HCT116 (cell line): ENCODE measurements at regions not wholly inside any gene's neighbourhood (a gene's known extent, or its start where the extent isn't known, plus 50 kb on each side); places are given as distances from the start of the nearest gene placed in this dataset.

Source experiments
- ATAC-seq: fragments of 200-7000 bp; cut with Tn5 transposase; 2 replicates; pipeline ENCODE4 v1.9.1; 2020; ENCODE audit warnings: mild to moderate bottlenecking, moderate library complexity
- BruUV-seq: library from RNA; stranded (reverse); fragments of 400-500 nt; replicated peaks from 2 replicates; lab custom pipeline; 2021; lab: Mats Ljungman, UMichigan
- CTCF ChIA-PET: fragments of 300-600 bp; sonication (Branson Sonifier 250); formaldehyde crosslinking; loops from one replicate; lab custom pipeline; 2021; ENCODE audit warnings: antibody characterized with exemption; lab: Charles Lee
- POLR2A ChIA-PET: fragments of 300-600, 350-600 bp; sonication (Branson Sonifier 250); formaldehyde crosslinking; loops from one replicate; lab custom pipeline; 2021; ENCODE audit warnings: antibody characterized with exemption; lab: Charles Lee
- RAD21 ChIA-PET, 2 experiments: fragments of 300-600 bp; sonication (Branson Sonifier 250); formaldehyde crosslinking; loops; one replicate each; lab custom pipeline; 2023; ENCODE audit warnings: low total read pairs in 2 of 2; ENCODE audit not compliant: uncharacterized antibody in 2 of 2, unreplicated experiment in 2 of 2, low non-redundant PET in 1 of 2; lab: Charles Lee
- DNase-seq: peaks from one replicate; pipeline ENCODE4 v3.0.0-alpha.2; 2010; ENCODE audit warnings: low read depth, low spot score
- H2AFZ ChIP-seq: fragments of 200-600 bp; shearing (Covaris generic), sonication (generic); 2 replicates; pipeline ENCODE4 v1.6.1; 2017; ENCODE audit warnings: low read depth, mixed run types, mixed read lengths, antibody characterized with exemption, low read length; ENCODE audit not compliant: poor library complexity, severe bottlenecking
- H3K27ac ChIP-seq: 2 replicates; pipeline ENCODE4 v1.5.1; 2012; ENCODE audit warnings: low read depth, low read length
- H3K27me3 ChIP-seq: fragments of 200-600 bp; sonication (generic); 2 replicates; pipeline ENCODE4 v1.6.1; 2016; ENCODE audit warnings: mixed run types, low read length, mixed read lengths; ENCODE audit not compliant: insufficient read depth
- H3K36me3 ChIP-seq, 2 experiments: fragments of 200-500 bp in 1 of 2; fragments of 200-600 bp in 1 of 2; sonication (Bioruptor generic) in 1 of 2; sonication (generic) in 1 of 2; 2 replicates each; pipeline versions ENCODE4 v1.5.1 to v1.6.1; 2014 to 2016; ENCODE audit warnings: low read length in 2 of 2, inconsistent platforms in 1 of 2, mixed read lengths in 1 of 2, mixed run types in 1 of 2; ENCODE audit not compliant: insufficient read depth in 2 of 2, control insufficient read depth in 1 of 2
- H3K4me1 ChIP-seq, 2 experiments: fragments of 200-600 bp in 1 of 2; sonication (generic) in 1 of 2; 2 replicates each; pipeline versions ENCODE4 v1.5.1 to v1.6.1; 2012 to 2017; ENCODE audit warnings: low read length in 2 of 2, inconsistent platforms in 1 of 2, mild to moderate bottlenecking in 1 of 2, mixed read lengths in 1 of 2, mixed run types in 1 of 2, moderate library complexity in 1 of 2; ENCODE audit not compliant: insufficient read depth in 2 of 2, control insufficient read depth in 1 of 2
- H3K4me2 ChIP-seq: fragments of 200-600 bp; sonication (generic); 2 replicates; pipeline ENCODE4 v1.6.1; 2017; ENCODE audit warnings: mixed run types, low read length, mixed read lengths
- H3K4me3 ChIP-seq, 2 experiments: fragments of 200-600 bp in 1 of 2; sonication (generic) in 1 of 2; replicated peaks in 1 of 2; 2 replicates each; pipeline ENCODE4 v1.5.1; 2011 to 2016; ENCODE audit warnings: low read length in 2 of 2, control low read depth in 1 of 2, low read depth in 1 of 2, mild to moderate bottlenecking in 1 of 2, mixed read lengths in 1 of 2, mixed run types in 1 of 2
- H3K79me2 ChIP-seq: fragments of 200-600 bp; sonication (generic); 2 replicates; pipeline ENCODE4 v1.6.1; 2017; ENCODE audit warnings: mild to moderate bottlenecking, mixed run types, low read length, moderate library complexity, mixed read lengths; ENCODE audit not compliant: insufficient read depth
- H3K9ac ChIP-seq: fragments of 200-600 bp; sonication (generic); 2 replicates; pipeline ENCODE4 v1.6.1; 2016; ENCODE audit warnings: low read length, mixed read lengths
- H3K9me2 ChIP-seq: fragments of 200-600 bp; sonication (generic), shearing (Covaris generic); 2 replicates; pipeline ENCODE4 v1.6.1; 2017; ENCODE audit warnings: mixed run types, mild to moderate bottlenecking, moderate library complexity; ENCODE audit not compliant: insufficient read depth
- H3K9me3 ChIP-seq, 2 experiments: fragments of 200-500 bp in 1 of 2; fragments of 200-600 bp in 1 of 2; sonication (Bioruptor generic) in 1 of 2; sonication (generic) in 1 of 2; 2 replicates each; pipeline ENCODE4 v1.6.1; 2014 to 2017; ENCODE audit warnings: low read length in 2 of 2, mixed read lengths in 2 of 2, inconsistent platforms in 1 of 2, low read depth in 1 of 2, mild to moderate bottlenecking in 1 of 2, mixed run types in 1 of 2, moderate library complexity in 1 of 2; ENCODE audit not compliant: control insufficient read depth in 1 of 2, insufficient read depth in 1 of 2
- H4K20me1 ChIP-seq: fragments of 200-600 bp; sonication (generic), shearing (Covaris generic); 2 replicates; pipeline ENCODE4 v1.6.1; 2017; ENCODE audit warnings: mixed run types, mild to moderate bottlenecking, moderate library complexity; ENCODE audit not compliant: insufficient read depth
- CEBPB ChIP-seq: IDR thresholded peaks from 2 replicates; pipeline ENCODE4 v1.6.1; 2012; ENCODE audit warnings: low read depth
- EGR1 ChIP-seq: IDR thresholded peaks from 2 replicates; pipeline ENCODE4 v1.6.1; 2012; ENCODE audit warnings: low read depth
- ELF1 ChIP-seq: IDR thresholded peaks from 2 replicates; pipeline ENCODE4 v1.6.1; 2012; ENCODE audit warnings: low read depth, borderline replicate concordance
- EZH2 ChIP-seq: fragments of 200-600 bp; sonication (generic); IDR thresholded peaks from 2 replicates; pipeline ENCODE4 v1.6.1; 2017; ENCODE audit warnings: antibody characterized with exemption, mixed run types
- EZH2phosphoT487 ChIP-seq: fragments of 200-600 bp; IDR thresholded peaks from 2 replicates; pipeline ENCODE4 v1.6.1; 2018; ENCODE audit warnings: antibody characterized with exemption, borderline replicate concordance
- FOSL1 ChIP-seq: IDR thresholded peaks from 2 replicates; pipeline ENCODE4 v1.6.1; 2012; ENCODE audit warnings: low read depth
- JUND ChIP-seq: IDR thresholded peaks from 2 replicates; pipeline ENCODE4 v1.6.1; 2012
- POLR2A ChIP-seq: IDR thresholded peaks from 2 replicates; pipeline ENCODE4 v1.7.0; 2011; ENCODE audit warnings: borderline replicate concordance; ENCODE audit not compliant: insufficient read depth, insufficient read length; ENCODE audit errors: extremely low read depth
- POLR2AphosphoS5 ChIP-seq: IDR thresholded peaks from 2 replicates; pipeline ENCODE4 v1.6.1; 2011; ENCODE audit warnings: mild to moderate bottlenecking, low read depth, low read length, moderate library complexity
- RAD21 ChIP-seq: IDR thresholded peaks from 2 replicates; pipeline ENCODE4 v1.6.1; 2012; ENCODE audit warnings: low read depth, mild to moderate bottlenecking
- SIN3A ChIP-seq: IDR thresholded peaks from 2 replicates; pipeline ENCODE4 v1.6.1; 2012; ENCODE audit warnings: low read depth
- SP1 ChIP-seq: IDR thresholded peaks from 2 replicates; pipeline ENCODE4 v1.6.1; 2012; ENCODE audit warnings: low read depth
- ZFX ChIP-seq: fragments of 450-650 bp; IDR thresholded peaks from 2 replicates; pipeline ENCODE4 v1.6.1; 2017
- ZNF274 ChIP-seq: fragments of 200-500 bp; sonication (Bioruptor generic); IDR thresholded peaks from 2 replicates; pipeline ENCODE4 v1.6.1; 2014; ENCODE audit warnings: mild to moderate bottlenecking, low read depth, low read length, inconsistent platforms
- intact Hi-C: fragments of 100-400 bp; cut with micrococcal nuclease; formaldehyde crosslinking; loops from 2 replicates; pipeline ENCODE4 v1.10.0; 2022
- TF ChIP-seq, protein P1 (sequence below): IDR thresholded peaks from 2 replicates; pipeline ENCODE4 v1.6.1; 2012
- TF ChIP-seq, protein P2 (sequence below): IDR thresholded peaks from 2 replicates; pipeline ENCODE4 v1.6.1; 2012

DNA sequence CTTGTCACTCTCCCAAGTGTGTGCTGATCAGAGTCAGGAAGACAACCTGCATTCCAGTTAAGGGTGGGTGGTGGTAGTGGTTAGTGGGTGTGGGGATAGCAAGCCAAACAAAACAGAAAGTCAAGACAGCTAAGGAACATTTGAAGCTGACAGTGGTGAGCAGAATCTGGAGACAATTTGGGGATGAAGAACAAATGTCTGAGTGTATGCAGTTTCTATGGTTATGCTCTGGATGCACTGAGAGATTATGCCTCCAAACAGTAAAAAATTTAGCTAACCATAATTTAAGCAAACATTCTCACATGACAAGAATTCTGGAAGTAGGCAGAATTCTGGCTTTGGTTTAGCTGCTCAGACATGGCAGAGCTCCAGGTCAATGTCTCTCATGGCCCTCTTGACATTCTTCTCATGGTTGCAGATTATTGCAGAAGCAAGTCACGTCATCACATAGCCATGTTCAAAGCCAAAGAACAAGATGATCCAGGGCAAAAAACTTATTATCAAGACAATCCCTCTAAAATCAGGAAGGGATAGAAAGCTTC, 148.7 kb downstream of the LURAP1L start:
- DNase-seq (no peak), ATAC-seq (no peak)
- H3K9ac ChIP-seq = no peak overlapping the region
- ChIA-PET CTCF (no interaction called here), RAD21 (no interaction called here), POLR2A (no interaction called here)
- H3K79me2 ChIP-seq = no peaks in the 10 kb centered on the region
- intact Hi-C loops = no loop called here
- H4K20me1 ChIP-seq = no peaks in the 10 kb centered on the region
- H3K27ac ChIP-seq = no peak overlapping the region
- H3K9me3 ChIP-seq = no peaks in the 10 kb centered on the region
- H3K36me3 ChIP-seq = no peaks in the 10 kb centered on the region
- BruUV-seq = no TSS peak
- H2AFZ ChIP-seq = no peak overlapping the region
- H3K4me1 ChIP-seq = no peaks in the 10 kb centered on the region
- TF ChIP-seq SIN3A (no peak), JUND (no peak), ZNF274 (no peak), FOSL1 (no peak), RAD21 (no peak), ZFX (no peak), POLR2A (no peak), EGR1 (no peak), ELF1 (no peak), EZH2 (no peak), EZH2phosphoT487 (no peak), POLR2AphosphoS5 (no peak)
- TF ChIP-seq, protein P1, sequence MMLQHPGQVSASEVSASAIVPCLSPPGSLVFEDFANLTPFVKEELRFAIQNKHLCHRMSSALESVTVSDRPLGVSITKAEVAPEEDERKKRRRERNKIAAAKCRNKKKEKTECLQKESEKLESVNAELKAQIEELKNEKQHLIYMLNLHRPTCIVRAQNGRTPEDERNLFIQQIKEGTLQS = no peak
- TF ChIP-seq, protein P2, sequence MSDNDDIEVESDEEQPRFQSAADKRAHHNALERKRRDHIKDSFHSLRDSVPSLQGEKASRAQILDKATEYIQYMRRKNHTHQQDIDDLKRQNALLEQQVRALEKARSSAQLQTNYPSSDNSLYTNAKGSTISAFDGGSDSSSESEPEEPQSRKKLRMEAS = no peak
- H3K4me2 ChIP-seq = no peak overlapping the region
- H3K9me2 ChIP-seq = no peaks in the 10 kb centered on the region
- H3K27me3 ChIP-seq = no peaks in the 10 kb centered on the region
- H3K4me3 ChIP-seq = no peak overlapping the region

DNA sequence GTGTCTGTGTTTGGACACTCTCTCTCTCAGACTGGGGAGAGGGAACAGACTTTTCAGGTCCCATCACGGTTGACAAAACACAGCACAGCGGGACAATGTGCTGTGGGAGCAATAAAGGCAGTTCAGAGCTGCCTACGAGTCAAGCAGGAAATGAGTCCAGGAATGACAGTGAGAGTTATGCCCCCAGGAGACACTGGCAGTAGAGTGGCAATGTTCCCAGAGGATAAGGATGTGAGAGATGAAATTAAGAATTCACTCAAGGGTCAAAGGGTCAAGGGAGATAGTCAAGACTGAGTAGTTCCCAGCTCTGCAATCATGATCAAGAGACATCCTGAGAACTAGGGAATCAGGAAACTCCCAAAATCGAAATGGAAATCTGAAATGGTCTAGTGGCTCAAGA, 156.1 kb downstream of the LURAP1L start:
- intact Hi-C loops = no loop called here
- no peak overlapping the region for H2AFZ ChIP-seq

More for the DNA sequence above, 156.1 kb downstream of the LURAP1L start:
- no peak for ATAC-seq
- H3K4me2 ChIP-seq = no peak overlapping the region
- no peak for DNase-seq
- CTCF ChIA-PET = no interaction called here
- H3K9me3 ChIP-seq = no peaks in the 10 kb centered on the region
- no peaks in the 10 kb centered on the region for H4K20me1 ChIP-seq
- TF ChIP-seq SIN3A (no peak), EZH2phosphoT487 (no peak), CEBPB (no peak), SP1 (no peak)
- TF ChIP-seq, all 23 proteins: peak for 0
- no TSS peak for BruUV-seq
- Histone ChIP-seq H3K27ac (no peak overlapping the region), H3K79me2 (no peaks in the 10 kb centered on the region), H3K27me3 (no peaks in the 10 kb centered on the region), H3K9ac (no peak overlapping the region), H3K4me3 (no peak overlapping the region), H3K4me1 (peaks cover 0 to 16% of the 10 kb centered on the region in 2 experiments; a peak in 2 of 4 replicates), H3K9me2 (no peaks in the 10 kb centered on the region), H3K36me3 (no peaks in the 10 kb centered on the region)
- POLR2A ChIA-PET = no interaction called here
- RAD21 ChIA-PET = no interaction called here
